ENCODE measurements at regions not wholly inside any gene's neighbourhood (a gene's known extent, or its start where the extent isn't known, plus 50 kb on each side); places are given as distances from the start of the nearest gene placed in this dataset.

DNA sequence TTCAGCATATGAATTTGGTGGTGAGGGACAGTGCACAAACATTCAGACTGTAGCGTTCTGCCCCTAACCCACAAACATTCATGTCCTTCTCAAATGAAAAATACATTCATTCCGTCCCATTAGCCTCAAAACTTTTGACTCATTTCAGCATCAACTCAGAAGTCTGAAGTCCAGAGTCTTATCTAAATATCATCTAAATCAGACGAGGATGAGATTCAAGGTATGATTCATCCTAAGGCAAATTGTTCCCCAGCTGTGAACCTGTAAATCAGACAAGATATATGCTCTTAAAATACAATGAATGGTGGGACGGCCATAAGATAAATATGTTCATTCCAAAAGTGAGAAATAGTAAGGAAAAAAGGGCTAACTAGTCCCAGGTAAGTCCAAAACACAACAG, 1195.6 kb upstream of the ADGRL4 start (continued):
- TF ChIP-seq, protein P1, sequence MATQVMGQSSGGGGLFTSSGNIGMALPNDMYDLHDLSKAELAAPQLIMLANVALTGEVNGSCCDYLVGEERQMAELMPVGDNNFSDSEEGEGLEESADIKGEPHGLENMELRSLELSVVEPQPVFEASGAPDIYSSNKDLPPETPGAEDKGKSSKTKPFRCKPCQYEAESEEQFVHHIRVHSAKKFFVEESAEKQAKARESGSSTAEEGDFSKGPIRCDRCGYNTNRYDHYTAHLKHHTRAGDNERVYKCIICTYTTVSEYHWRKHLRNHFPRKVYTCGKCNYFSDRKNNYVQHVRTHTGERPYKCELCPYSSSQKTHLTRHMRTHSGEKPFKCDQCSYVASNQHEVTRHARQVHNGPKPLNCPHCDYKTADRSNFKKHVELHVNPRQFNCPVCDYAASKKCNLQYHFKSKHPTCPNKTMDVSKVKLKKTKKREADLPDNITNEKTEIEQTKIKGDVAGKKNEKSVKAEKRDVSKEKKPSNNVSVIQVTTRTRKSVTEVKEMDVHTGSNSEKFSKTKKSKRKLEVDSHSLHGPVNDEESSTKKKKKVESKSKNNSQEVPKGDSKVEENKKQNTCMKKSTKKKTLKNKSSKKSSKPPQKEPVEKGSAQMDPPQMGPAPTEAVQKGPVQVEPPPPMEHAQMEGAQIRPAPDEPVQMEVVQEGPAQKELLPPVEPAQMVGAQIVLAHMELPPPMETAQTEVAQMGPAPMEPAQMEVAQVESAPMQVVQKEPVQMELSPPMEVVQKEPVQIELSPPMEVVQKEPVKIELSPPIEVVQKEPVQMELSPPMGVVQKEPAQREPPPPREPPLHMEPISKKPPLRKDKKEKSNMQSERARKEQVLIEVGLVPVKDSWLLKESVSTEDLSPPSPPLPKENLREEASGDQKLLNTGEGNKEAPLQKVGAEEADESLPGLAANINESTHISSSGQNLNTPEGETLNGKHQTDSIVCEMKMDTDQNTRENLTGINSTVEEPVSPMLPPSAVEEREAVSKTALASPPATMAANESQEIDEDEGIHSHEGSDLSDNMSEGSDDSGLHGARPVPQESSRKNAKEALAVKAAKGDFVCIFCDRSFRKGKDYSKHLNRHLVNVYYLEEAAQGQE (IDR thresholded peaks at IDR 0.05), result no peak
- TF ChIP-seq, protein P2, sequence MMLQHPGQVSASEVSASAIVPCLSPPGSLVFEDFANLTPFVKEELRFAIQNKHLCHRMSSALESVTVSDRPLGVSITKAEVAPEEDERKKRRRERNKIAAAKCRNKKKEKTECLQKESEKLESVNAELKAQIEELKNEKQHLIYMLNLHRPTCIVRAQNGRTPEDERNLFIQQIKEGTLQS (IDR thresholded peaks at IDR 0.05), result no peak
- TF ChIP-seq JUND (IDR thresholded peaks at IDR 0.05), result no peak
- TF ChIP-seq RXRA (IDR thresholded peaks at IDR 0.05), result no peak
- TF ChIP-seq, protein P3, sequence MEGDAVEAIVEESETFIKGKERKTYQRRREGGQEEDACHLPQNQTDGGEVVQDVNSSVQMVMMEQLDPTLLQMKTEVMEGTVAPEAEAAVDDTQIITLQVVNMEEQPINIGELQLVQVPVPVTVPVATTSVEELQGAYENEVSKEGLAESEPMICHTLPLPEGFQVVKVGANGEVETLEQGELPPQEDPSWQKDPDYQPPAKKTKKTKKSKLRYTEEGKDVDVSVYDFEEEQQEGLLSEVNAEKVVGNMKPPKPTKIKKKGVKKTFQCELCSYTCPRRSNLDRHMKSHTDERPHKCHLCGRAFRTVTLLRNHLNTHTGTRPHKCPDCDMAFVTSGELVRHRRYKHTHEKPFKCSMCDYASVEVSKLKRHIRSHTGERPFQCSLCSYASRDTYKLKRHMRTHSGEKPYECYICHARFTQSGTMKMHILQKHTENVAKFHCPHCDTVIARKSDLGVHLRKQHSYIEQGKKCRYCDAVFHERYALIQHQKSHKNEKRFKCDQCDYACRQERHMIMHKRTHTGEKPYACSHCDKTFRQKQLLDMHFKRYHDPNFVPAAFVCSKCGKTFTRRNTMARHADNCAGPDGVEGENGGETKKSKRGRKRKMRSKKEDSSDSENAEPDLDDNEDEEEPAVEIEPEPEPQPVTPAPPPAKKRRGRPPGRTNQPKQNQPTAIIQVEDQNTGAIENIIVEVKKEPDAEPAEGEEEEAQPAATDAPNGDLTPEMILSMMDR (IDR thresholded peaks at IDR 0.05; ENCODE audit: low read depth, low read length, missing input control), result no peak

DNA sequence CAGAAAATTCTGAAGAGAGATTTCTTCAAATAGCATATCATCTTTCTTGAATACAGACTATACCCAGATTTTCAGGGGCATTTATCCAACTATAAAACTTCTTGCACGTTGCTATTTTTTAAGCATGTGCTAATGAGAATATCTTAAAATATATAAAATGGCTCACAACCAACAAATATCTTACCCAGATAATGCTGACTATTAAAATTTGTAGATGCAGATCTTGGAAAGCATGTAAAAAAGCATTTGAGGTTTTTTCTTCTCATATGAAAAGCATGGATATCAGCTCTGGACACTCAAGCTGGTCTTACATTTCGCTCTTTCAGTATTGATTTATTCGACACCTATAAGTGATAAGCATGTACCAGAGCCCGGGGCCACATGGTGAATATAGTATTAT, 1187.7 kb upstream of the ADGRL4 start:
- 84% methylated on average over 4 of the region's 4 CpGs for WGBS
- Histone ChIP-seq H3K27me3 (ENCODE audit: control insufficient read depth in 4 of 4, insufficient read depth in 4 of 4, low read length in 3 of 4) (no peaks in the 10 kb centered on the region), H3K36me3 (ENCODE audit: control insufficient read depth in 4 of 4, insufficient read depth in 3 of 4, low read depth in 1 of 4, low read length in 3 of 4) (no peaks in the 10 kb centered on the region), H3K4me3 (ENCODE audit: low read depth in 1 of 3, low read length in 3 of 3) (no peak overlapping the region), H3K9ac (ENCODE audit: low read depth in 1 of 2, low read length in 2 of 2) (no peak overlapping the region), H3K4me1 (ENCODE audit: control insufficient read depth in 4 of 4, insufficient read depth in 4 of 4, low read length in 3 of 4) (no peaks in the 10 kb centered on the region), H3K9me3 (ENCODE audit: control insufficient read depth in 4 of 4, low read length in 3 of 4) (no peaks in the 10 kb centered on the region), H3K27ac (ENCODE audit: low read depth in 1 of 2, low read length in 2 of 2) (no peak overlapping the region)
- no peak for DNase-seq (ENCODE audit: low spot score)
- no peak for TF ChIP-seq GABPA (IDR thresholded peaks at IDR 0.05 in 1 of 2, conservative IDR thresholded peaks at IDR 0.05 in 1 of 2)
- TF ChIP-seq FOXA2 (IDR thresholded peaks at IDR 0.05), result no peak
- TF ChIP-seq YY1 (IDR thresholded peaks at IDR 0.05), result no peak
- TF ChIP-seq, protein P3 (IDR thresholded peaks at IDR 0.05; ENCODE audit: low read depth, low read length, missing input control), result no peak
- TF ChIP-seq, protein P4, sequence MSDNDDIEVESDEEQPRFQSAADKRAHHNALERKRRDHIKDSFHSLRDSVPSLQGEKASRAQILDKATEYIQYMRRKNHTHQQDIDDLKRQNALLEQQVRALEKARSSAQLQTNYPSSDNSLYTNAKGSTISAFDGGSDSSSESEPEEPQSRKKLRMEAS (IDR thresholded peaks at IDR 0.05), result no peak
- TF ChIP-seq SP1 (IDR thresholded peaks at IDR 0.05), result no peak
- no peak for TF ChIP-seq RXRA (IDR thresholded peaks at IDR 0.05)
- no peak for TF ChIP-seq FOXA1 (IDR thresholded peaks at IDR 0.05)
- TF ChIP-seq, protein P1 (IDR thresholded peaks at IDR 0.05), result no peak

Data from liver (tissue), 8 donors.